ENCODE measurements at regions not wholly inside any gene's neighbourhood (a gene's known extent, or its start where the extent isn't known, plus 50 kb on each side); places are given as distances from the start of the nearest gene placed in this dataset.
"Not testable (repeated sequence)": the region's sequence is repeated elsewhere in the genome, so short reads cannot be mapped to it uniquely, and the experiment has no call there.

GRCh38 chr13:97542102-97542685 is 108.2 kb downstream of the RAP2A start:
- Histone ChIP-seq H3K27me3 (ENCODE audit: insufficient read depth, low read length) (no peaks in the 10 kb centered on the region), H4K20me1 (ENCODE audit: insufficient read depth, low read length) (no peaks in the 10 kb centered on the region), H3K4me3 (ENCODE audit: insufficient read depth, low read depth, low read length) (no peak overlapping the region), H3K27ac (ENCODE audit: low read depth, low read length) (no peak overlapping the region), H3K79me2 (ENCODE audit: insufficient read depth, low read length) (no peaks in the 10 kb centered on the region), H3K4me2 (ENCODE audit: low read length) (no peak overlapping the region), H2AFZ (ENCODE audit: low read depth, low read length) (no peak overlapping the region), H3K9ac (ENCODE audit: low read length) (no peak overlapping the region), H3K36me3 (ENCODE audit: insufficient read depth, low read length) (no peaks in the 10 kb centered on the region), H3K4me1 (ENCODE audit: insufficient read depth, low read length) (no peaks in the 10 kb centered on the region), H3K9me3 (ENCODE audit: insufficient read depth, low read depth, low read length) (no peaks in the 10 kb centered on the region)
- H3K4me1 Mint-ChIP-seq (ENCODE audit: low read depth, unreplicated experiment), result peaks cover 21% of the 10 kb centered on the region
- peaks cover 2% of the 10 kb centered on the region for H3K27me3 Mint-ChIP-seq (ENCODE audit: low read depth, unreplicated experiment)
- FAIRE-seq (no peak), DNase-seq (ENCODE audit: low read depth) (no peak)
- no peak overlapping the region for H3K4me3 Mint-ChIP-seq (ENCODE audit: unreplicated experiment)
- H3K9me3 Mint-ChIP-seq (ENCODE audit: unreplicated experiment), result peaks cover 9% of the 10 kb centered on the region
- TF ChIP-seq EZH2 (IDR thresholded peaks at IDR 0.05; ENCODE audit: insufficient read depth, low read length), result no peak
- TF ChIP-seq CTCF (IDR thresholded peaks at IDR 0.05; ENCODE audit: insufficient read depth, low read depth, low read length), result no peak
- H3K27ac Mint-ChIP-seq (ENCODE audit: unreplicated experiment), result no peak overlapping the region
- peaks cover 2% of the 10 kb centered on the region for H3K36me3 Mint-ChIP-seq (ENCODE audit: low read depth, unreplicated experiment)

- peaks cover 11% of the 10 kb centered on the region for H3K9me3 Mint-ChIP-seq (ENCODE audit: unreplicated experiment)
- Histone ChIP-seq H3K9ac (ENCODE audit: low read length) (no peak overlapping the region), H3K4me3 (ENCODE audit: insufficient read depth, low read depth, low read length) (no peak overlapping the region), H2AFZ (ENCODE audit: low read depth, low read length) (no peak overlapping the region), H3K36me3 (ENCODE audit: insufficient read depth, low read length) (no peaks in the 10 kb centered on the region), H3K79me2 (ENCODE audit: insufficient read depth, low read length) (no peaks in the 10 kb centered on the region), H3K27me3 (ENCODE audit: insufficient read depth, low read length) (no peaks in the 10 kb centered on the region), H4K20me1 (ENCODE audit: insufficient read depth, low read length) (no peaks in the 10 kb centered on the region), H3K4me2 (ENCODE audit: low read length) (no peak overlapping the region), H3K9me3 (ENCODE audit: insufficient read depth, low read depth, low read length) (no peaks in the 10 kb centered on the region), H3K27ac (ENCODE audit: low read depth, low read length) (no peak overlapping the region), H3K4me1 (ENCODE audit: insufficient read depth, low read length) (no peaks in the 10 kb centered on the region)
- no peak for TF ChIP-seq CTCF (IDR thresholded peaks at IDR 0.05; ENCODE audit: insufficient read depth, low read depth, low read length)
- no peak for TF ChIP-seq EZH2 (IDR thresholded peaks at IDR 0.05; ENCODE audit: insufficient read depth, low read length)
- peak; percentile 9 for DNase-seq (ENCODE audit: low read depth)
- H3K4me3 Mint-ChIP-seq (ENCODE audit: unreplicated experiment), result no peak overlapping the region
- H3K36me3 Mint-ChIP-seq (ENCODE audit: low read depth, unreplicated experiment), result peaks cover 2% of the 10 kb centered on the region
- H3K27ac Mint-ChIP-seq (ENCODE audit: unreplicated experiment), result no peak overlapping the region
- H3K4me1 Mint-ChIP-seq (ENCODE audit: low read depth, unreplicated experiment), result peaks cover 27% of the 10 kb centered on the region
- H3K27me3 Mint-ChIP-seq (ENCODE audit: low read depth, unreplicated experiment), result peaks cover 2% of the 10 kb centered on the region
- FAIRE-seq, result no peak
These were observed 110.2 kb downstream of the RAP2A start for GRCh38 chr13:97544031-97544765.

GRCh38 chr13:97544971-97545499 is 111.1 kb downstream of the RAP2A start:
- not testable (repeated sequence) for DNase-seq (ENCODE audit: low read depth); H3K9me3 ChIP-seq (ENCODE audit: insufficient read depth, low read depth, low read length); H3K36me3 Mint-ChIP-seq (ENCODE audit: low read depth, unreplicated experiment); H2AFZ ChIP-seq (ENCODE audit: low read depth, low read length); H3K36me3 ChIP-seq (ENCODE audit: insufficient read depth, low read length); H3K4me3 ChIP-seq (ENCODE audit: insufficient read depth, low read depth, low read length); FAIRE-seq; H3K4me2 ChIP-seq (ENCODE audit: low read length); H3K27me3 ChIP-seq (ENCODE audit: insufficient read depth, low read length); H4K20me1 ChIP-seq (ENCODE audit: insufficient read depth, low read length); H3K27ac Mint-ChIP-seq (ENCODE audit: unreplicated experiment); H3K27me3 Mint-ChIP-seq (ENCODE audit: low read depth, unreplicated experiment); H3K9ac ChIP-seq (ENCODE audit: low read length); H3K79me2 ChIP-seq (ENCODE audit: insufficient read depth, low read length); H3K4me1 ChIP-seq (ENCODE audit: insufficient read depth, low read length); H3K27ac ChIP-seq (ENCODE audit: low read depth, low read length); H3K4me3 Mint-ChIP-seq (ENCODE audit: unreplicated experiment)
- peaks cover 20% of the 10 kb centered on the region for H3K4me1 Mint-ChIP-seq (ENCODE audit: low read depth, unreplicated experiment)
- peaks cover 11% of the 10 kb centered on the region for H3K9me3 Mint-ChIP-seq (ENCODE audit: unreplicated experiment)
